Iris pigment epithelial cell (primary cell): ENCODE measurements at regions not wholly inside any gene's neighbourhood (a gene's known extent, or its start where the extent isn't known, plus 50 kb on each side); places are given as distances from the start of the nearest gene placed in this dataset.

Experiments used
- DNase-seq: peaks from one replicate; pipeline ENCODE4 v3.0.0-alpha.2; 2011; ENCODE audit warnings: low read depth

GRCh38 chr19:32202244-32202643 lies 143.2 kb upstream of the ZNF507 start:
- DNase-seq = no peak

- DNase-seq = no peak
These were observed 142.2 kb upstream of the ZNF507 start for GRCh38 chr19:32203161-32203560.

GRCh38 chr19:32206065-32206464 lies 139.3 kb upstream of the ZNF507 start:
- DNase-seq = no peak

GRCh38 chr19:32208060-32208459 lies 137.3 kb upstream of the ZNF507 start:
- no peak for DNase-seq

GRCh38 chr19:32219392-32219791 lies 126.0 kb upstream of the ZNF507 start:
- DNase-seq = no peak

- no peak for DNase-seq
These were observed 125.4 kb upstream of the ZNF507 start for GRCh38 chr19:32219881-32220472.

GRCh38 chr19:32220951-32221350 lies 124.5 kb upstream of the ZNF507 start:
- no peak for DNase-seq

- DNase-seq = no peak
These were observed 122.9 kb upstream of the ZNF507 start for GRCh38 chr19:32222556-32222955.

- no peak for DNase-seq
These were observed 122.3 kb upstream of the ZNF507 start for GRCh38 chr19:32223106-32223505.

- DNase-seq = no peak
These were observed 121.6 kb upstream of the ZNF507 start for GRCh38 chr19:32223595-32224370.

- DNase-seq = peak; percentile 28
These were observed 120.8 kb upstream of the ZNF507 start for GRCh38 chr19:32224371-32225244.

- no peak for DNase-seq
These were observed 117.7 kb upstream of the ZNF507 start for GRCh38 chr19:32227561-32228165.

GRCh38 chr19:32230441-32230840 lies 115.0 kb upstream of the ZNF507 start:
- no peak for DNase-seq

GRCh38 chr19:32231020-32231419 lies 114.4 kb upstream of the ZNF507 start:
- DNase-seq = no peak

GRCh38 chr19:32231691-32232090 lies 113.7 kb upstream of the ZNF507 start:
- DNase-seq = no peak

- no peak for DNase-seq
These were observed 113.0 kb upstream of the ZNF507 start for GRCh38 chr19:32232449-32232848.

GRCh38 chr19:32233091-32233490 lies 112.3 kb upstream of the ZNF507 start:
- DNase-seq = no peak

GRCh38 chr19:32233885-32234284 lies 111.5 kb upstream of the ZNF507 start:
- no peak for DNase-seq

- no peak for DNase-seq
These were observed 110.7 kb upstream of the ZNF507 start for GRCh38 chr19:32234663-32235217.

GRCh38 chr19:32238076-32238475 lies 107.3 kb upstream of the ZNF507 start:
- DNase-seq = no peak

GRCh38 chr19:32240316-32240715 lies 105.1 kb upstream of the ZNF507 start:
- DNase-seq = no peak

- DNase-seq = no peak
These were observed 104.1 kb upstream of the ZNF507 start for GRCh38 chr19:32241306-32241705.
